Activated CD4-positive, alpha-beta T cell treated with anti-CD3 and anti-CD28 coated beads, Interleukin-2, amount 50 U/mL, for 24 hours (primary cell): ENCODE measurements at regions not wholly inside any gene's neighbourhood (a gene's known extent, or its start where the extent isn't known, plus 50 kb on each side); places are given as distances from the start of the nearest gene placed in this dataset.

Experiments used
- DNase-seq, 2 donors: peaks; one replicate each; pipeline ENCODE4 v3.0.0-alpha.2; 2020; ENCODE audit warnings: low read depth in 1 of 2, low spot score in 1 of 2

GRCh38 chr15:48038221-48038620, 82.6 kb upstream of the SLC24A5 start:
- no peak for DNase-seq

- DNase-seq, result no peak
These were observed 80.5 kb upstream of the SLC24A5 start for GRCh38 chr15:48040166-48040817.

DNA sequence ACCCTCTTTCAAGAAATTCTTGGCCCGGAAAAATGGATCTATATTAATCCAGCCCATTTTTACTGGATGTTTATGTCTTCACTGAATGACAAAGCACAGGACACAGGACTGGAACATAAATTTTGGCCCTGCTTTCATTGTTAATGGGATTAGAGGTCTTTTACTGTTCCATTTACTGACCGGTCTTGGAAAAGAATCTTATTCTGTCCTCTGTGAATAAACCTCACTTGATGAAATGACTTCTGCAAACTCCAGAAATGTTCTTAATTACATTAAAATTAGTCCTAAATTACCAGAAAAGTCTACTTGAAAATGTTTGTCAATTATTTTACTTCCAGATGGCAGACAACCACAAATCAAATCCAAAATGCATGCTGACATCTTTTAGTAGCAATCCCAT, 79.3 kb upstream of the SLC24A5 start:
- no peak for DNase-seq

DNA sequence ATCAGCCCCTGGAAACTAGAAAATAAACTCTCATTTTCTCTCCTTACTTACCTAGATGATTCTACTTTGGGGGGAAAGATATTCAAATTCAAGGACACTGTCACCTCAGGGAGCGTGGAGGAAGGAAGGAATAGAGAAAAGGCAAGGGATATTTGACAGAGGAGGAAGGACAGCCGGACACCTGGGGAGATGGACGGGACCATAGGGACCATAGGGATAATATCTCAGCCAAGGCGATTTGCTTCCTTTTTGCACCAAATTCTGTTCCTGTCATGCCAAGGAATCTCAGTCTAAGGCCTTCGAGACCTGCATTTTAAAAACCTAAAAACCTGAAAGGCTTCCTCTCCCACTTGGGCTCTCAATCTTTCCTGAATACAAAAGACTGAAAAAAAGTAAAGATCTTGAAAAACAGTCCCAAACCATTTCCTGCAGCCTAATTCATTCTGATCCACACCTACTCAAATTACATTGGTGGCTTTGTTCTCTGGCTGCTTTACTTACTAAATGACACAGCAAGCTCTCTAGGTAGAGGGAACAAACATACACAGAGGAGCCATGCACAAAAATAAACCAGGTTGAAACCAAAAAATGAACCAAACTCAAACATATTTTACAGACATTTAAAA, 73.9 kb upstream of the SLC24A5 start:
- no peak for DNase-seq

- no peak for DNase-seq
These were observed 71.1 kb upstream of the SLC24A5 start for GRCh38 chr15:48049736-48050135.

DNA sequence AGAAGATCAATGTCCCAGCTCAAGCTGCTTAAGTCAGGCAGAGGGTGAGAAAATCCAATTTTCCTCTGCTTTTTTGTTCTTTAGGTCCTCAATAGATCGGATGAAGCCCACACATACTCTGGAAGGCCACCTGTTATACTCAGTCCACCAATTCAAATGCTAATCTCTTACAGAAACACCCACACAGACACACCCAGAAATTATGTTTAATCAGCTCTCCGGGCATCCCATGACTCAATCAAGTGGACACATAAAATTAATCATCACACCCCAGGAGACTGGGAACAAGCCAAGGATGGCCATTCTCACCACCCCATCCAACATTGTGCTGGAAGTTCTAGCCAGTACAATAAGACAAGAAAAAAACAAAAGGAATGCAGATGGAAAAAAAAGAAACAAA, 67.8 kb upstream of the SLC24A5 start:
- no peak for DNase-seq

- no peak for DNase-seq
These were observed 62.4 kb upstream of the SLC24A5 start for GRCh38 chr15:48058371-48058770.

DNA sequence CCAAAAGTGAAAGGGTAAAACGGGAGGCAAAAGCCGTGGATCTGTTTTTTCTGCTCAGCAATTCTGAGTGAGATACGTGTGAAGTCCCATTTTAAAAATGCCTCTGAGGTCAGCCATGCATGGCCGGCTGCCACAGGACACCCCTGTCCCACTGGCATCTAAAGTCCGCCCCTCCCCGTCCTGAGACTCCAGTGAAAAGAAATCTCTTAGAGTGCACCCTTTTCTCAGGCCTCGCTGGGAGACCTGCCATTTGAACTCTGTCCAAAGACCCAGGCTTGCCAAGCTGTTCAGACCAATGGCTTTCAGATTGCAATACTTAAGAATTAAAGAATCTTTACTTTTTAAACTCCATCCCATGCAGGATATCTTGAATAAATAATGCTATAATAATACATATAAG, 61.0 kb upstream of the SLC24A5 start:
- no peak for DNase-seq

DNA sequence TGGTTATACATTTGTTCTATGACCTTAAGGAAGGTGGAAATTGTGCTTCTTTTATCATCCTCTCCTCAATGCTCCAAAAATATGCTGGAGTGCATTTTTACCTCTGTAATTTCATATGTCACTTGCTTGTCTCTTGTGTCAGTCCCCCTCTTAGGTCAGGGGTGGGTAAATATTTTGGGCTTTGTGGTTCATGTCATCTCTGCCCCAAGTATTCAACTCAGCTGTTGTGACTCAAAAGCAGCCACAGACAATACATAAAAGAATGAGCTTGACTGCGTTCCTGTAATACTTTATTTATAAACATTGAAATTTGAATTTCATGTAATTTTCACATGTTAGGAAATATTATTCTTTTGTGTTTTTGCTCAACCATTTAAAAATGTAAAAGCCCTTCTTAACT, 60.4 kb upstream of the SLC24A5 start:
- no peak for DNase-seq

- no peak for DNase-seq
These were observed 59.2 kb upstream of the SLC24A5 start for GRCh38 chr15:48061605-48062004.

- DNase-seq, result no peak
These were observed 58.5 kb upstream of the SLC24A5 start for GRCh38 chr15:48062148-48062872.

GRCh38 chr15:48063411-48063985, 57.3 kb upstream of the SLC24A5 start:
- DNase-seq, result no peak

DNA sequence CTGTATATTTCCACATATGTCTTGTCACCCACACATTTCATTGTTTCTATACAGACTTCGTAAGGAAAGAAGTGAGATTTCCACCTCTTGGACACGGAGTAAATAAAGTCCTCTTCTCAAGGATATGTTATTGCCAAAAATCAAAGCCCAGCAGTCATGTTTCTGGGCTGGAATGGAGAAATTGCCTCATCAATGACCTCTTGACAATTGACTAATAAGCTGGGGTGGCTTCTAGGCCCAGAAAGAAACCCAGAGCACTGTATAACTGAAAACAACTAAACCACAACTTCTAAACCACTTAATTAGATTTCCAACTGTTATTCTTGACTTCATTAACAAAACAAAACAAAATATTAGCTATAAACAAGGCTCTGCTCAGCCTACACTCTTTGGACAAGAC, 56.4 kb upstream of the SLC24A5 start:
- no peak for DNase-seq

DNA sequence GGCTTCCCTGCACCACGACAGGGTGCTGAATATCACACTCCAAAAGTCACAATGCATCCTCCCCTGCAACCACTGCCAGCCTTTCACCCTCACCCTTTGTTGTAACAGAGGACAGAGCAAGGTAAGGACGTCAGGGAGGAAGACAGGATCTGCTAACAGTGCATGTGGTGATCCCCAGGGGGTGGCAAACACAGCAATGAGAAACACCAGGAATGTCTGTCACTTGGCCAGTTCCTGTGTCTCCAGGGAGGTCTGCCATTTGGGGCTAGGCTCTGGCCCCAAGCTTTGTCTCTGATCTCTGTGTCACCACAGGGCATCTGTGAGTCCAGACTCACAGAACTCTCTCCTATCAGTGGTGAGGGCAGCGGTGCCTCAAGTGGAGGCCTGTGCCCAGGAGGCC, 54.3 kb upstream of the SLC24A5 start:
- DNase-seq, result no peak
